ENCODE measurements at regions not wholly inside any gene's neighbourhood (a gene's known extent, or its start where the extent isn't known, plus 50 kb on each side); places are given as distances from the start of the nearest gene placed in this dataset.

- Histone ChIP-seq H3K4me1 (ENCODE audit: control insufficient read depth, insufficient read depth, low read length) (peaks cover 16% of the 10 kb centered on the region), H3K4me2 (ENCODE audit: low read length) (peak overlapping the region; percentile 9)
These were observed 116.8 kb upstream of the PAM start for GRCh38 chr5:102638316-102638715.

GRCh38 chr5:102638912-102639652 lies 116.0 kb upstream of the PAM start:
- no peaks in the 10 kb centered on the region for H3K36me3 ChIP-seq (ENCODE audit: insufficient read depth, low read length)
- H3K4me3 ChIP-seq (ENCODE audit: low read length), result no peak overlapping the region
- no peaks in the 10 kb centered on the region for H3K9me3 ChIP-seq (replicated peaks; ENCODE audit: low read length)
- H3K4me1 ChIP-seq (ENCODE audit: control insufficient read depth, insufficient read depth, low read length), result peaks cover 16% of the 10 kb centered on the region
- no peak overlapping the region for H3K4me2 ChIP-seq (ENCODE audit: low read length)
- H3K9ac ChIP-seq (ENCODE audit: low read depth, low read length), result no peak overlapping the region
- no peaks in the 10 kb centered on the region for H3K27me3 ChIP-seq (ENCODE audit: control insufficient read depth, insufficient read depth, low read length)

More at GRCh38 chr5:102638316-102638715, 116.8 kb upstream of the PAM start:
- no peak overlapping the region for H3K9ac ChIP-seq (ENCODE audit: low read depth, low read length)
- no peaks in the 10 kb centered on the region for H3K9me3 ChIP-seq (replicated peaks; ENCODE audit: low read length)
- H3K27me3 ChIP-seq (ENCODE audit: control insufficient read depth, insufficient read depth, low read length), result no peaks in the 10 kb centered on the region
- no peak overlapping the region for H3K4me3 ChIP-seq (ENCODE audit: low read length)
- H3K36me3 ChIP-seq (ENCODE audit: insufficient read depth, low read length), result no peaks in the 10 kb centered on the region

- Histone ChIP-seq H3K4me2 (ENCODE audit: low read length) (no peak overlapping the region), H3K9ac (ENCODE audit: low read depth, low read length) (no peak overlapping the region), H3K4me3 (ENCODE audit: low read length) (no peak overlapping the region), H3K36me3 (ENCODE audit: insufficient read depth, low read length) (no peaks in the 10 kb centered on the region), H3K4me1 (ENCODE audit: control insufficient read depth, insufficient read depth, low read length) (peaks cover 9% of the 10 kb centered on the region), H3K27me3 (ENCODE audit: control insufficient read depth, insufficient read depth, low read length) (no peaks in the 10 kb centered on the region), H3K9me3 (replicated peaks; ENCODE audit: low read length) (no peaks in the 10 kb centered on the region)
These were observed 105.4 kb upstream of the PAM start for GRCh38 chr5:102649731-102650130.

- H3K4me2 ChIP-seq (ENCODE audit: low read length), result no peak overlapping the region
- peaks cover 9% of the 10 kb centered on the region for H3K4me1 ChIP-seq (ENCODE audit: control insufficient read depth, insufficient read depth, low read length)
- no peak overlapping the region for H3K9ac ChIP-seq (ENCODE audit: low read depth, low read length)
- no peaks in the 10 kb centered on the region for H3K9me3 ChIP-seq (replicated peaks; ENCODE audit: low read length)
- H3K4me3 ChIP-seq (ENCODE audit: low read length), result no peak overlapping the region
- no peaks in the 10 kb centered on the region for H3K36me3 ChIP-seq (ENCODE audit: insufficient read depth, low read length)
- H3K27me3 ChIP-seq (ENCODE audit: control insufficient read depth, insufficient read depth, low read length), result no peaks in the 10 kb centered on the region
These were observed 103.6 kb upstream of the PAM start for GRCh38 chr5:102651466-102651865.

- H3K9ac ChIP-seq (ENCODE audit: low read depth, low read length), result no peak overlapping the region
- no peaks in the 10 kb centered on the region for H3K27me3 ChIP-seq (ENCODE audit: control insufficient read depth, insufficient read depth, low read length)
- no peaks in the 10 kb centered on the region for H3K9me3 ChIP-seq (replicated peaks; ENCODE audit: low read length)
- no peak overlapping the region for H3K4me3 ChIP-seq (ENCODE audit: low read length)
- no peak overlapping the region for H3K4me2 ChIP-seq (ENCODE audit: low read length)
- H3K36me3 ChIP-seq (ENCODE audit: insufficient read depth, low read length), result no peaks in the 10 kb centered on the region
- peaks cover 6% of the 10 kb centered on the region for H3K4me1 ChIP-seq (ENCODE audit: control insufficient read depth, insufficient read depth, low read length)
These were observed 100.4 kb upstream of the PAM start for GRCh38 chr5:102654559-102655349.

- no peak overlapping the region for H3K4me3 ChIP-seq (ENCODE audit: low read length)
- no peaks in the 10 kb centered on the region for H3K4me1 ChIP-seq (ENCODE audit: control insufficient read depth, insufficient read depth, low read length)
- no peaks in the 10 kb centered on the region for H3K9me3 ChIP-seq (replicated peaks; ENCODE audit: low read length)
- no peak overlapping the region for H3K4me2 ChIP-seq (ENCODE audit: low read length)
- no peak overlapping the region for H3K9ac ChIP-seq (ENCODE audit: low read depth, low read length)
- H3K27me3 ChIP-seq (ENCODE audit: control insufficient read depth, insufficient read depth, low read length), result no peaks in the 10 kb centered on the region
- no peaks in the 10 kb centered on the region for H3K36me3 ChIP-seq (ENCODE audit: insufficient read depth, low read length)
These were observed 96.0 kb upstream of the PAM start for GRCh38 chr5:102659151-102659550.

GRCh38 chr5:102660111-102660510 lies 95.0 kb upstream of the PAM start:
- no peaks in the 10 kb centered on the region for H3K9me3 ChIP-seq (replicated peaks; ENCODE audit: low read length)
- no peak overlapping the region for H3K4me3 ChIP-seq (ENCODE audit: low read length)
- H3K27me3 ChIP-seq (ENCODE audit: control insufficient read depth, insufficient read depth, low read length), result no peaks in the 10 kb centered on the region
- no peaks in the 10 kb centered on the region for H3K36me3 ChIP-seq (ENCODE audit: insufficient read depth, low read length)
- peaks cover 9% of the 10 kb centered on the region for H3K4me1 ChIP-seq (ENCODE audit: control insufficient read depth, insufficient read depth, low read length)
- no peak overlapping the region for H3K4me2 ChIP-seq (ENCODE audit: low read length)
- no peak overlapping the region for H3K9ac ChIP-seq (ENCODE audit: low read depth, low read length)

- Histone ChIP-seq H3K9ac (ENCODE audit: low read depth, low read length) (no peak overlapping the region), H3K4me1 (ENCODE audit: control insufficient read depth, insufficient read depth, low read length) (peaks cover 12% of the 10 kb centered on the region), H3K4me3 (ENCODE audit: low read length) (peak overlapping the region; percentile 44), H3K4me2 (ENCODE audit: low read length) (peak overlapping the region; percentile 70), H3K9me3 (replicated peaks; ENCODE audit: low read length) (no peaks in the 10 kb centered on the region), H3K27me3 (ENCODE audit: control insufficient read depth, insufficient read depth, low read length) (no peaks in the 10 kb centered on the region), H3K36me3 (ENCODE audit: insufficient read depth, low read length) (no peaks in the 10 kb centered on the region)
These were observed 91.2 kb upstream of the PAM start for GRCh38 chr5:102663749-102664530.

GRCh38 chr5:102664616-102665335 lies 90.3 kb upstream of the PAM start:
- Histone ChIP-seq H3K9ac (ENCODE audit: low read depth, low read length) (no peak overlapping the region), H3K9me3 (replicated peaks; ENCODE audit: low read length) (no peaks in the 10 kb centered on the region), H3K4me2 (ENCODE audit: low read length) (peak overlapping the region; percentile 70), H3K36me3 (ENCODE audit: insufficient read depth, low read length) (no peaks in the 10 kb centered on the region), H3K4me3 (ENCODE audit: low read length) (peak overlapping the region; percentile 44), H3K4me1 (ENCODE audit: control insufficient read depth, insufficient read depth, low read length) (peaks cover 12% of the 10 kb centered on the region), H3K27me3 (ENCODE audit: control insufficient read depth, insufficient read depth, low read length) (no peaks in the 10 kb centered on the region)

GRCh38 chr5:102666164-102666946 lies 88.8 kb upstream of the PAM start:
- Histone ChIP-seq H3K4me1 (ENCODE audit: control insufficient read depth, insufficient read depth, low read length) (peaks cover 12% of the 10 kb centered on the region), H3K36me3 (ENCODE audit: insufficient read depth, low read length) (no peaks in the 10 kb centered on the region), H3K4me3 (ENCODE audit: low read length) (no peak overlapping the region), H3K27me3 (ENCODE audit: control insufficient read depth, insufficient read depth, low read length) (no peaks in the 10 kb centered on the region), H3K4me2 (ENCODE audit: low read length) (no peak overlapping the region), H3K9ac (ENCODE audit: low read depth, low read length) (no peak overlapping the region), H3K9me3 (replicated peaks; ENCODE audit: low read length) (no peaks in the 10 kb centered on the region)

Measured in skeletal muscle satellite cell (primary cell).